IPS-NIHi7 (cell line): ENCODE measurements at regions not wholly inside any gene's neighbourhood (a gene's known extent, or its start where the extent isn't known, plus 50 kb on each side); places are given as distances from the start of the nearest gene placed in this dataset.
"Not testable (repeated sequence)": the region's sequence is repeated elsewhere in the genome, so short reads cannot be mapped to it uniquely, and the experiment has no call there.

ENCODE experiments used
- DNase-seq: peaks from one replicate; pipeline ENCODE4 v3.0.0; 2012; ENCODE audit warnings: mixed read lengths; ENCODE audit errors: extremely low spot score

DNA sequence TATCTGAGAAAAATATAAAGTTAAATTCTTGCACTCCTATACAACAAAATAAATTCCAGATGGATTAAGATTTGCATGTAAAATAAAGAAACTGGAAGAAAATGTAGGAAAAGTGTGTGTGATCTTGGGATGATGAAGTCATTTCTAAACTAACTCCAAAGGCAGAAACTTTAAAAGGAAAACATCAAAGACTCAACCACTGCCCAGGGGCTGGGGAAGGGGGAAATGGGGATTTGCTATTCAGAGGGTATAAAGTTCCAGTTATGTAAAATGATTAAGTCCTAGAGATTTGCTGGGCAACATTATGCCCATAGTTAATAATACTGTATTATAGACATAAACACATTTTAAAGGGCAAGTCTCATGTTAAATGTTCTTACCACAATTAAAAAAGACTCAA lies 254.5 kb downstream of the DEPDC1B start:
- no peak for DNase-seq

DNA sequence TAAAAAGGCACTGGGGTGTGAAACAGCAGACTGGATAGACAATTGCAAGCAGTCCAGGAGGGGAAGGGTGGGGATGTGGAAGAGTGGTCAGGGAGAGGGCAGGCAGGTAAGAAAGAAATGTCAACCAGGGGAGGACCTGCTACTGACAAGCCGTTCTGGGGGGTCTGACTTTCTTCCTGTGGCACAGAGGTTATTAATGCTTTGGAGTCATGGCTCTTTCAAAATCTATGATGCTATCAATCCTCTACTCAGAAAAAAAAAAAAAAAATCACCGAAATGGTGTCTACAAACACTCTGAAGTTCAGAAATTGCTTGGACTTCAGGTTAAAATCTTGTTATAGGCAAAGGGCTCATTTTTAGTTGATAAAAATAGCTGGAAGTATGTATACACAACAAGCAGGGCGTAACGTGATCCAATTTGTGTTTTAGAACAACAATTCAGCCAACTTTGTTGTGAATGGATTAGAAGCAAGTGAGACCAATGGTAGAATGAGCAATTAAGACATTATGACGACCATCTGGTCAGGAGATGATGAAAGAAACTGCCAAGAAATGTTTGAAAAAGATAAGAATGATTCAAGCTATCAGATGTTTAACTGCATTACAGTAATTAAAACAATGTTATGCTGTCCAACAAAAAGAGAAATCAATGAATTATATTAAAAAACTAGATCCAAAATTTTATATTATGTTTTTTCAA lies 255.2 kb downstream of the DEPDC1B start:
- DNase-seq = no peak

DNA sequence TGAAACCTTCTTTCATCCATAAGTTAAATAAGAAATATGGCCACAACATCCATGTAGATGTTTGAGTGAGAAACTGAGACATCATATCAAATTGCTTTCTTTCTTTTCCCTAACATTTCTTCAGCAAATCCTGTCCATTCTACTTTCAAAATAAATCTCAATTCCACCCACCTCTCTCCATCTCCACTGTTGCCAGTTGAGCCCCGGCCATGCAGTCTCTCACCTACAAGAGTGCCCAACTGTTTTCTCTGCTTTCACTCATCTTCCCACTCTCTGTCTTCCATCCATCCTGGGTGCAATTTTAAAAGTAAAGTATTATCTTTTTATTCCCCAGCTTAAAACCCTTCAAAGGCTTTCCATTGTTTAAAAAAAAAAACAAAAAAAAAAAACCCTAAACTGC lies 260.4 kb downstream of the DEPDC1B start:
- DNase-seq = no peak

DNA sequence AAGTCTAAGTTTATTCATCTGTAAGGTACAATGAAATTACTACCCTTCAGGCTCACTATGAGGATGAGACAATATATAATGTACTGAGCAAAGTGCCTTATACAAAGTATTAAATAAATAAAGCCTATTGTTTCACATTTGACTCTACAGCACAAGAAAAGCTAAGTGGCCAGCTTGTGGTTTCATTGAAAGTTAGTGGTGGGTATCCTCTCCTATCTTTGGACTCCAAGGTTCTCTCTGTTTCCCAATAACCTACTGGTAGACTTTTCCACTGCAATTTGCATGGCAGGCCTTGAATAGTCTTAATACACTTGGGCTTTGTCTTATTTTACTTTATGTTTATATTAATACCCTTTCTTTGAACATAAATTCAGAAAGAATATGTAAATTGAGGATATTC lies 262.7 kb downstream of the DEPDC1B start:
- DNase-seq = no peak

DNA sequence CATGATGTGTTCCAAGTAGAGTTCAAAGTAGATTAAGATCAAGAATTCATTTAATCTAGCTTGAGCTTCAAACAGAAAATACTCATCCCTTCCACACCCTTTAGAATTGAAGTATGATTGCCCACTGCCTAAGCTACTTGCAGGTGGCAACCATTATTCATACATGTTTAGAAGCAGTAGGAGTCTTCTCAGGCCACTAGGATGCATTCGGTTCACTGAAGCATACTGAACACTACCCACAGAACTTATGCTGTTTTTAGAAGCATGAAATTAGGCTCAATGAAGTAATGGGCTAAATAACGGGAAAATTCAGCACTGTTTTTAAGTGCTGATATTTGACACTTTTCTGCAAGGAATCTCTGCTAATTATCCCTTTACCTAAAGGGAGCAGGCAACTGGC lies 263.4 kb downstream of the DEPDC1B start:
- DNase-seq = no peak

DNA sequence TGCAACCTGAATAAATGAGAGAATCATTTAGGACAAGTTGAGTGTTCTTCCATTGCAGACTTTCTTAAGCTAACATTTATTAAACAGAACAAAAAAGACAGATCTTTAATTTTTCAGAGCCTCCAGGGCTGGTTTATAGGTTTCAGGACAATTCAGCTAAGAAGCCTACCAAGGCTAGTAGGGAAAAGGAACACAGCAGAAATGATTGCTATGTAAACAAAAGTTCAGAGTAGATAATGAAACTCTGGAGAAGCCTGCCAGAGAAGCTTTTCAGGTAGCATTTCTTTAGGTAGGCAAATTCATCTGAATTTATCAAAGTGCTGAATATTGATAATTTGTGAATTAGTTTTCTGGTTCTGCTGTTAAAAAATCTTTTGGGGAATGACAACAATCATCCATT lies 264.2 kb downstream of the DEPDC1B start:
- DNase-seq = no peak

DNA sequence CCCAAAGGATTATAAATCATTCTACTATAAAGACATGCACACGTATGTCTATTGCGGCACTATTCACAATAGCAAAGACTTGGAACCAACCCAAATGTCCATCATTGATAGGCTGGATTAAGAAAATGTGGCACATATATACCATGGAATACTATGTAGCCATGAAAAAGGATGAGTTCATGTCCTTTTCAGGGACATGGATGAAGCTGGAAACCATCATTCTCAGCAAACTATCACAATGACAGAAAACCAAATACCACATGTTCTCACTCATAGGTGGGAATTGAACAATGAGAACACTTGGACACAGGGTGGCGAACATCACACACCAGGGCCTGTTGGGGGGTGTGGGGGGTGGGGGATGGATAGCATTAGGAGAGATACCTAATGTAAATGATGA lies 273.8 kb downstream of the DEPDC1B start:
- not testable (repeated sequence) for DNase-seq

DNA sequence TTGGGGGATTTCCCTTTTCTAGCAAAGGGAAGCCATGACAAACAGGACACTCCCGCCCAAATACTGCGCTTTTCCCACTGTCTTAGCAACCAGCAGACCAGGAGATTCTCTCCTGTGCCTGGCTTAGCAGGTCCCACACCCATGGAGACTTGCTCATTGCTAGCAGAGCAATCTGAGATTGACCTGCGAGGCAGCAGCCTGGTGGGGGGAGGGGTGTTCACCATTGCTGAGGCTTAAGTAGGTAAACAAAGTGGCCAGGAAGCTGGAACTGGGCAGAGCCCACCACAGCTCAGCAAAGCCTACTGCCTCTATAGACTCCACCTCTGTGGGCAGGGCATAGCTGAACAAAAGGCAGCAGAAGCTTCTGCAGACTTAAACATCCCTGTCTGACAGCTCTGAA lies 279.2 kb downstream of the DEPDC1B start:
- DNase-seq = not testable (repeated sequence)

DNA sequence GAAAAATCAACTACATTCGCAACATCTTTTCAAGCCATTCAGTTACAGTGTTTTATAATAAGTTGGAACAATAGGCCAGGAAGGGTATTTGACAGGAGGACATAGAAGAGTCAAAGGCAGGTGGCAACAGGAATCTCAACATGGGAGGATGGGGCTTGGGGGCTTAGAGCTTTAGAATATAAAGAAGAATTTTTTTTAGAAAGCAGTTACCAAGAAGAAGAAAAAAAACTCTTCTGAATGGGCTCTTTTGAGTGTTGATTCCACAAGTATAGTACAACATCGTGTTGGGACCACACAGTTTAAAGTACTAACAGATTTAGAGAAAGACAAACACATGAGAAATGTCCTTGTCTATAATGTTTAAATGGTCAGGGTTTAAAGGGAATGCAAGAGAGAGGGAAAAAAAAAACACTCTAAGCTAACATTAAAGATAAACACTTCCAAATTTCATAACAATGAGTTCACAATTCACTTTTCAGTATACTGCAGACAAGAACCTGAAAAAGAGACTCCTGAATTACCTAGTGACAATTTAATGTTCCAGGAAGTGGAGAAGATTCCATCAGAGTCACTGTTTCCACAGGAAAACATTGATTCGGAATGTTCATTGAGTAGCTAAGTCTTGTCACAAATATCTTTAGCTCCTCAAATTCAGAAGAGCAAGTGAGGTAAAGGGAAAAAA lies 282.3 kb downstream of the DEPDC1B start:
- no peak for DNase-seq

DNA sequence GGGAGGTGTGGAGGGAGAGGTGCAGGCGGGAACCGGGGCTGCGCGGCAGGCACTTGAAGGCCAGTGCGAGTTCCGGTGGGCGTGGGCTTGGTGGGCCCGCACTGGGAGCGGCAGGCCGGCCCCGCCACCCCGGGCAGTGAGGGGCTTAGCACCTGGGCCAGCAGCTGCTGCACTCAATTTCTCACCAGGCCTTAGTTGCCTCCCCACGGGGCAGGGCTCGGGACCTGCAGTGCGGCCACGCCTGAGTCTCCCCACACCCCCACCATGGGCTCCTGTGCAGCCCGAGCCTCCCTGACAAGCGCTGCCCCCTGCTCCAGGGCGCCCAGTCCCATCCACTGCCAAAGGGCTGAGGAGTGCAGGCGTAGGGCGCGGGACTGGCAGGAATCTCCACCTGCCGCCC lies 284.5 kb downstream of the DEPDC1B start:
- no peak for DNase-seq

DNA sequence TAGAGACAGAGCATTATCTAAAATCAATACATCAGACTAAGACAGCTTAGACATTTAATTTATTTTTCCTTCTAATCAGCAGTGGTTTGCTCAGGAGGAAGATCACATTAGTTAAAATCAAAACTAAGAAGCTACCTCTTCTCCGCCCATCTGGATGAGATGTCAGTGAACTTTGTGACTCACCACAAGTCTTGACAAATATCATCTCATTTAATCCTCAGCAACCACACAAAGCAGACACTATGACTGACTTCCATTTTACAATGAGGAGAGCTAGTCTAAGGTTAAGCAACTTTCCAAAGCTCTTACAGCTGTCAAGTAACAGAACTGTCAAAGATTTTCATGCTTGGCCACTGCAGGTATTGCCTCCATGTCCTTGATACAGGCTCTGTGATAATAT lies 289.5 kb downstream of the DEPDC1B start:
- no peak for DNase-seq

DNA sequence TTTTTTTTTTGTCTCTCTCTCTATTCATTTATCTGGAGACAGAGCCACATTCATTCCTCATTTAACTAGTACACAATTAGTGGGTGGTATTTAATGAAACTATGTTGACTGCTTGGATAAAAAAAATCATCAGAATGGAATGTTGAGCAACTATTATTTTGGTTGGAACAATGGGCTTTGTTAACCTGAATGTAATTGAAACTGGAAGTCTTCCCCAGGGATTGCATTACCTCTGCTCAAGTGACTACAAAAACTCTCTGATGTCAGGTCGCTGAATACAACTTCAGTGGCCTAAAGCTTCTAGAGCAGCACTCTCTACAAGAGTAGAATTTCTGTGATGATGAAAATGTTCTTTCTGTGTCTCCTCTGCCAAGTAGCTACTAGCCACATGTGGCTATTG lies 295.8 kb downstream of the DEPDC1B start:
- no peak for DNase-seq

DNA sequence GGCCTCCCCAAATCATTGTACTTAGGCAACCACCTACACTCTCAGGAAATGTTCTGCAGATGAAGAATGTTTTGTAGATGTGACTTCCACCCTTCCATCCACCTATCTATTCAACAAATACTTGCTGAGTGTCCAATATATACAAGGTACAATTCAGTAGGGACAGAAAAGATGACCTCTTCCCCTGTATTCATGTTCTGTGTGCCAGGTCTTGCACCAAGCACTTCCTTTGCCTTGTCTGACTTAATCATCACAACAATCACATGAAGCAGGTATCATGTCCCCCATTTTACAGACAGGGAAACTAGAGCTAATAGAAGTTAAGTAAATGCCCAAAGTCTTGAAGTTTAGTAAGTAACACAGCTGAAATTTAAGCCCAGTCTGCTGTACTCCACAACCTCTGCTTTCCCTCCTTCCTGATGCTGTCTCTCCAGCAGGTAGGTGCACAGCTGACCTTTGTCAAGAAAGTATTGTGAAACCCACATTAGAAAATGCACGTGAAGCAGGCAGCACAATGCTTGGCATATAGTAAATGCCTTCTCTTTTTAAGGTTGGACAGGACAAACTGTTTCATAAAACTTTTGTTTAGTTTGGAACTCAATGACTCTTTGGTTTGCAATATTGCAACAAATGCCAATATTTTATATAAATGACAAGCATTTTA lies 296.5 kb downstream of the DEPDC1B start:
- no peak for DNase-seq

DNA sequence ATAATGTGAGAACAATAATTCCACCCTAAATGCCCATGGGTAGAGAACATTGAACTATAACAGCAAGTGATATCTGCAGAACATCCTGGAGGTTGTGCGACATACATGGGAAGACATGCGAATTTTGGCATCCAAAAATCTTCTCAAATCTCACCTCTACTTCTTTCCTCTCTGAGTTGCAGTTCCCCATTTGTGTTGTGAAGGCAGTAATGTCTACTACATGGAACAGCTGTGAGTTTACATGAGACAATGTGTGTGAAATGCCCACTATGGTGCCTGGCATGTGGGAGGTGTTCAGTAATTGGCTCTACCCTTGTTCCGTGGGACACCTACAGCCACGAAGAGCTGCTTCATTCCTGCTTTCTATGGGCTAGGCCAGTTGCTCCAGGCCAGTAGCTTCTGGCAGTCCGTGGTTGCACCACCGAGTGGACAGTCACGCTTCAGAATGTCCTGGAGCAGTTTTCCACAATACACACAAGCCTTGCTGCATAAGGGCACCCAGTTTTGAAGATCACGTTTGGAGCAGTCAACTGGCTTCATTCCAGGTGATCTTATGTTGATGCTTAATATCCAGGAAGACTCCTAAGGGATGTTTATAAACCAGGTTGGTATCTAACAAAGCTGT lies 297.7 kb downstream of the DEPDC1B start:
- no peak for DNase-seq

DNA sequence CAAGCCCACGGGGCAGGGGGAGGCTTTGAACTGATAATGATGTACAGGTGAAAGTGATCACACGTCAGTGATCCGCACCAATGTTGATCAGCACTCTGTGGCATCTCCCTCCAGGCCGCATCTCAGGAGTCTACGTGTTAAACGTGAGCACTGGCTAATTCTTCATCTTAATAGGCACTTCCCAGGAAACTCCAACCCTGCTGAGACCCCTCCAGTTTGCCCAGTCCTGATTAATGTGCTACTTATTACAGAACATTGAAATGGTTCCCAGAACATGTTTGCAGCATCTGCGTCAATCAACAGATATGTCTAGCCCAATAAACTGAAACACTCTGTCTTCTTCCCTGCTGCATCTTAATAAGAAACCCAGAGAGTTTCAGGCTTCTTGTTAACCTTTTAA lies 298.4 kb downstream of the DEPDC1B start:
- no peak for DNase-seq

DNA sequence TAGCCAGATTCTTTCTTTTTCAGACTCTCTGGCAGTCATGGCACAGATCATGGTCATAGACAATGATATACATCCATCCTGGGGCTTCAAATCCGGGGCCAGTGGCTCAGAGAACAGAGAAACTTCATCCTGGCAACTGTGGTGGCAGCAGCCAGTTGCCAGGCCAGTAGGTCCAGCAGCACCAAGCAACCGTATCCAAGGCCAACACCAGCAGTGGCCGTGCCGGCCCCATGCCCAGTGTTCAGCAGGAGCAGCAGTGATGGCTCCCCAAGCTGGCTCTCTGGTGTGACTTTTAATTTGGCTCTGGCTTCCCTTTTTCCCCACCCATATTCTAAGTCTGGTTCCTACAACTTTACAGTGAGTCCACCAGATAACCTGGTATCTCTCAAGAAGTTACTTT lies 300.5 kb downstream of the DEPDC1B start:
- no peak for DNase-seq

DNA sequence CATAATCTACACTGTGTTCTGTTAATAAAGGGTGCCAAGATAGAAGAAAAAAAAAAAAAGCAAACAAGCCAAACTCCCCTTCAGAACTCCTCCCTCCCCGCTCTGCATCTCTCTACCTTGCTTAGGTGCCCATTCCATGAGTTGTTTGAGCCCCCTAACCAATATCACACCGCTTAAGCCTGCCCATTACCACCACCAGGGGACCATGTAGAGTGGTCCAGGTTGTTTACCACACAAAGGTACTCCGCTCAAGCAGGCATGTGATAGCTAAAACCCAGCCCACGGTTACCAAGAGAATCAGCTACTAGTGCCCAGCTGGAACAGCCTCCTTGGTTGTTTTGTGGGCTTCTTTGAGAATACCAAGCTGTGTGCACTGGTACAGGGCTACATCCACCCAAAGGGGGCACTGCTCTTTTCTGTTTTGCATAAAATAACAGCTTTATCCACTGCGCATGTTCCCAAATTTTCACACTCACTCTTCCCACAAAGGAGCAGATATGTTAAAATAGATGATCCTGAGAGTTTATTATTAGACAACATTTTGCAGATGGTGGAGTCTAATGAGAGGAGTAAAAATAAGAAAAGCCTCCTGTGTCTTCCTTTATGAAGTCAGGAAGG lies 304.1 kb downstream of the DEPDC1B start:
- DNase-seq = peak; percentile 16

DNA sequence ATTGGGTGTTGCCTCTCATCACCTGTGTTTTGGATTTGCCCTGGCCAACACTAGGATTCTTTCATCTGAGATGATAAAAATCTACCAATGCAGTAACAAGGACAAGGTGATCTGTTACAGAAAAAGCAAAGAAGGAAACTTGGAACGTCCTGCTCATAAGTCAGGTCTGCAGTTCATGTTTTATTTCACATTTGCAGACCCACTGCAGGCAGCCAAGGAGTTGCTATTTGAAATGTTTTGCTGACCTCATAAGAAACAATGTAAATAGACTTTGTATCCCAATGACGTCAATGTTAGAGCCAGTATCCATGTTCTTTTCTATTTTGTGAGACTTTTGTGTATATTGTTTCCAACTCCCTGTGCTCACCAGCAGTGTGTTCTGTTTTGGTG lies 312.9 kb downstream of the DEPDC1B start:
- DNase-seq = no peak

DNA sequence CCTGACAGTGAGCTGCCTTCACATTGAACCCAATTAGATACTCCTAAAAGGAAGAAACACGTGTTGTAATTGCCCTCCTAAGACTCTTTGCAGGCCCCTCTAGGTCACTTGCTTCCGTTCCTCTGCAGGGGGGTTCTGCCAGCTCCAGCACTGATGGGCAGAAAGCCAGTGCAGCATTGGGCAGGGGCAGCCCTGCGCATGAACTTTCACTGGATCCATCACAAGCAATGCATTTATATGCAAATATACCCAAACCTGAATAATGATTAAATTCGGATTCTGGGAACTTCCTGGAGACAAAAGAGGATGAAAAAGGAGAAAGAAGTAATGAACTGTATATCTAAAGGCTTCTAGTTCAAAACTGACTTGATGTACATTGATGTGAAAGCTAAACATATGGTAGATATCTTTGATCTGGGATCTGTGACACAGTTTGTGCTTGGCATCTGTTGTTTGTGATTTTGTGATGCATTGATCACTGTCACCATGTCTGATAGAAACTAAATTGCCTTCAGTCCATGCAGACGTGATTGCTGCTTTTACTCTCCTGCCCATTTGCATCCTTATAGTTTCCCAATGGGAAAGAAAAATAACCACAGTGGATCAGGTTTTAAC lies 313.4 kb downstream of the DEPDC1B start:
- no peak for DNase-seq

DNA sequence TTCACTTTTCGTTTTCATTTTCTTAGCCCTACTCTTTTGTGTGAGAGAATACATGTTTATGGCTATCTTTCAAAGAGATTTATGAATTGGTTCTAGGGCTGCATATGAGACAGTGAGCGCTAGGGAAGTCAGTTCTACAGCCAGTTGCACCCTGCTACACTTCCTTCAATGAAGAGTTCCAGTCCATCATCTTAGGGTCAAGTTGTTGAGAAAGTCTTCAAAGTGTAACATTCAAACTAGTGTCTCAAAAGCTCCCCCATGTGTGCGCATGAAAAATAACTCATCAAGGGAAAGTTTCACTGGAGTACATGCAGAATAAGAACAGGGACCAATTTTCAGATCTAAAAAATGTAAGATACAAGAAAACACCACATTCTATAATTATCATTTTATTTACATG lies 317.2 kb downstream of the DEPDC1B start:
- peak; percentile 27 for DNase-seq

DNA sequence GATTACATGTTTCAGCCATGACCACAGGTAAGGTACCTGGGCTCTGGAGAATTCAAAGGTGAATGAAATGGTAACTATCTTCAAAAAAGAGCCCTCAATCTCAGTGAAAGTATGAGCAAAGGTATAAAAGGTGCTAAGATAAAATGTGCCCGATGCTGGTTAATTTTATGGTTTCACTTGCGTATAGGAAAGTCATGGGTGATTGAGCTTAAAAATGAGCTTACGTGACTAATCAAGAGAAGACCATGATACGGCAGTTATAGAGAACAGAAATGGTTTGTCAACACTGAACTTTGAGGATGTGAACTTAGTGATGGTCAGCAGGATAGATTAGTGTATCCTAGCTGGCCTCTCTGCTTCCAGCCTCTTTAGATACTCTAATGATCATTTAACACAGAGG lies 320.1 kb downstream of the DEPDC1B start:
- DNase-seq = no peak

DNA sequence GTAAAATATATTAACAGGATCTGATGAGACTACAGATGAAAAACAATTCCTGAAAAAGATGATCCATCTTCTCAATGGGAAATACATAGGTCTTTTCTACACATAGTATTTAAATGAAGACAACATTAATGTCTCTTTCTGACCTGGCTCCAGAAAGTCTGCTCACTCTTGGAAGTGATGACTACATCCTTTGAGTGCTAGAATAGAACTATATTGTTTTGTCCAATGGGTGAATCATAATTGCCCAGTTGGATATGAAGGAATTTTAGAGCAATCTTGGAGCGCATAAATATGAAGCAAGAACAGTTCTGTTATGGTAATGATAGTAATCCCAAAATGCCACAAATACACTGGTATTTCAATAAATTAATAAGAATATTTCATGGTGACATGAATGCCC lies 322.1 kb downstream of the DEPDC1B start:
- no peak for DNase-seq
